ENCODE measurements at regions not wholly inside any gene's neighbourhood (a gene's known extent, or its start where the extent isn't known, plus 50 kb on each side); places are given as distances from the start of the nearest gene placed in this dataset.
A peak's percentile ranks its signal among the peaks of the same experiment; 100 is the strongest.
"Not testable (repeated sequence)": the region's sequence is repeated elsewhere in the genome, so short reads cannot be mapped to it uniquely, and the experiment has no call there.

GRCh38 chr6:134429861-134430380 lies 112.0 kb upstream of the SGK1 start:
- no peak for DNase-seq (ENCODE audit: low spot score)

DNA sequence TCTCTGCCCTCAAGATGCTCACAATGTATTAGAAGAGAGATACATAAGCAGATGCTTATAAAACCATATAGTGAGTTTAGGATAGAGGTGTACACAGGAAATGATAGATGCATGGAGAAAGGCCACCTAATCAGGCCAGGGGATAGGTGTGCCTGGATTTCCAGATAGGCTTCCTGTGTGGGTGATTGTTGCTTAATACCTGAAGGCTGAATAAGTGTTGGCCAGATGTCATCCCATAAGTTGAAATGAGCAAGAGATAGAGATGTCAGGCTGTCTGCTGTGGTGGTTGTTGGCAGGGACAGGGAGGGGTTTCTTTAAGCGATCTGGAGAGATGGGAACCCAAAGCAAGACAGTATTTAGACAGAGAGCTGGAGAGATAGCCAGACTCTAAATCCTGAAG lies 109.8 kb upstream of the SGK1 start:
- DNase-seq (ENCODE audit: low spot score), result no peak

GRCh38 chr6:134426623-134427022 lies 108.7 kb upstream of the SGK1 start:
- DNase-seq (ENCODE audit: low spot score), result no peak

DNA sequence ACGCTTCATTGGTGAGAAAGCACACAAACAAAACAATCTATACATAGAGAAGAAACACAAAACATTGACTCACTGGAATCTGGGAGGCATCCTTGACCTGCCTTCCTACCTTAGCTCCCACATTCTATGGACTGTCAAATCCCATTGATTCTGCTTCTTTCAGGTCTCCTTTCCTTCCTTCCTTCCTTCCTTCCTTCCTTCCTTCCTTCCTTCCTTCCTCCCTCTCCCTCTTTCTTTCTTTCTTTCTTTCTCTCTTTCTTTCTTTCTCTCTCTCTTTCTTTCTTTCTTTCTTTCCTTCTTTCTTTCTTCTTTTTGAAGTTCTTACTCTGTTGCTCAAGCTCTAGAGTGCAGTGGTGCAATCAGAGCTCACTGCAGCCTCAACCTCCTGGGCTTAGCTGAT lies 108.0 kb upstream of the SGK1 start:
- not testable (repeated sequence) for DNase-seq (ENCODE audit: low spot score)

DNA sequence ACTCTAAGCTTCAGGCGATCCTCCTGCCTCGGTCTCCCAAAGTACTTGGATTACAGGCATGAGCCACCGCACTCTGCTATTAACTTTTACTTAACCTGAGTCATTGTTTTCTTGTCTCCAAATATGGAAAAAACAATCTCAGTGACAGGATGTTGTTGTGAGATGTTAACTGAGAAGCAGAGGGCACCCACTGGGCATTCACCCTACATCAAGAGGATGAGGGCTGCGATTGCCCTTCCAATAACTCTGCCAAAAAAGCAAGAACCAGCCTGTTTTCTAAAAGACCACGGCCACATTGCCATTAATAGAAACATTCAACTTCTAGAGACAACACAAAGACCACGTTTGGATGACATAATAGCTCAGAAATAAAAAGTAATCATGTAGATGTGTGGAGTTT lies 107.6 kb upstream of the SGK1 start:
- no peak for DNase-seq (ENCODE audit: low spot score)

DNA sequence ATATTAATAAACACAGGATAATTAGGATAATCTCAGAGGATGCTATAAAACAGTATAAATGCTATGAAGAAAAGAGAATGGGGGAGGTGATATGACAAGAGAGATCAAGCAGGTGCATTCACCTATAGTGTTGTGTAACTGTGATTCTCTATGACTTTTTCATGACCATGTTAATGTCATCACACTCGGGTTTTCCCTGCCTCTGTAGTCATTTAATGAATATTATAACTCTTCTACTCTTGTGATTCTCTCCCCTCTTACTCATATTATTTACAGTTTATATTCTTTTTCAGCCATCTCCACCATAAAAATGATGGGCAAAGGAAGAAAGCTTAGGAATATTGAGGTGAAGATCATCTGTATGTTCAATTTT lies 106.9 kb upstream of the SGK1 start:
- no peak for DNase-seq (ENCODE audit: low spot score)

GRCh38 chr6:134424165-134424797 lies 106.4 kb upstream of the SGK1 start:
- no peak for DNase-seq (ENCODE audit: low spot score)

GRCh38 chr6:134422426-134423231 lies 104.7 kb upstream of the SGK1 start:
- DNase-seq (ENCODE audit: low spot score), result no peak

DNA sequence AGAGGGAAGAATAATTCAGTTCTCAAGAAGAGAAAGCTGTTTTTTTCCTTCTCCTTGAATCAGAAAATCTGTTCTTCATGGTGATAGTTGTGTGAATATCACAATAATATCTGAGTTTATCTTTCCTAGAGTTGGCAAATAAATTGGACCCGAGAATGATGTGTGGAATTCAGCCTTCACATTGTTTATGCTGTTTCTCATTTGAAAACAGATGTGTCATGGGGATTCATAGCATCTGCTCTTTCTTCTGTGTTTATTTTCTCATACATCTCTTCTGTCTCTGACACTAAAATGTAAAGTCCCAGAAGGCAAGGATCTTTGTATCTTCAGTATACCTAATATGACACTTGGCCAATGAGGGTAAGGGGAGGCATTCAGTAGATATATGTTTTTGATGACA lies 103.6 kb upstream of the SGK1 start:
- no peak for DNase-seq (ENCODE audit: low spot score)

DNA sequence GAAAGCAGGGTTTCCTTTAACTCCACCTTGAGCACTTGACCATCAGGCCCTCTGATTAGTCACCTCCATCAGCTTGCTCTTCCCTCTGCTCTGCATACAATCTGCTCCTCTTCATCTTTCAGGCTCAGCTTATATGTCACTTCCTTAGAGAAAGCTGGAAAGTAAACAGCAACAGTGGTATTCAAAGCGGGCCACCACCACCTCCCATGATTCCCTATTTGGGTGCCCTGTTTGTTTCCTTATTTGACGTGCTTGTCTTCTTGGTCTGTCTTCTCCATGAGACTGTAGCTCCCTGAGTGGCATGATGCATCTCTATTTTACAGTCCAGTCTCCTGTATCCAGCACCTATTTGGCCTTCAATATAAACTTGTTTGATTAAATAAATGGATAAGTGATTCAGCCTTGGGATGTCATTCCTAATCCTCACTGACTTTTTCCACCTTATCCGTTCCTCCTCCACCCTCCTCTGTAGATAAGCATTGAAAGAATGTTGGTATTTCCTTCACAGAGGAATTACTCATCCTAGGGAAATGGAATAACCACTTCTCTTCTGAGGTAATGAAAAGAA lies 102.8 kb upstream of the SGK1 start:
- DNase-seq (ENCODE audit: low spot score), result no peak

- DNase-seq (ENCODE audit: low spot score), result no peak
Measured at GRCh38 chr6:134419716-134420115, 101.8 kb upstream of the SGK1 start.

DNA sequence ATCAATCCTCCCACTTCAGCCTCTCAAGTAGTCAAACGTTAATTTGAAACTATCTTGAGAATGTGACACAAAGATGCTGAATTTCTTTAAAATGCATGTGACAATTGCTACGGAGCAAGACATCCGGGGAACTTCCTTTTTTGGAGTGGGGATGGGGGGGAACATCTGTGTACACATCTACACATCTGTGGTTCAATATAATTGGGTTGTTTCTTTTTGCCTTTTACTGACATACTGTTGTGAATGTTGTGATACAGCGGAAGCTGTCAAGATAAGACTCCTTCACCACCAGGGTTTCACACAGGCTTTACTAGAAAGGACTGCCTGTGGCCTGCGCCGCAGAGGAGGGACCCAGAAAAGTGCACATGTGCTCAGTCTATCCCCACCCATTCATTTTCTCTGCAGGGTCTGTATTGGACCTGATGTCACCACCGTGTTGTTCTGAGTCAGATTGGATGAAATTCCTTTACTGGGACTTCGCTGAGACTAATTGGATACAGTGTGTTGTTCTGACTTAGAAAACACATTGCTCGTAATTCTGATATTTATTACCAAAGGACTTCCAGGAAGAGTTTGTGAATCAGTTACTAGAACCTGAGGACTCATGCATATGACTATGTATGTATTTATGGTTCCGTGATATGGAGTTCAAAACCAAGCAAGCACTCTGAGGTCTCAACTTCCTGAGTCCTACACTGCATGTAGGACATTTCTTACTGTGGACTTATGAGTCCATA lies 98.7 kb upstream of the SGK1 start:
- no peak for DNase-seq (ENCODE audit: low spot score)

DNA sequence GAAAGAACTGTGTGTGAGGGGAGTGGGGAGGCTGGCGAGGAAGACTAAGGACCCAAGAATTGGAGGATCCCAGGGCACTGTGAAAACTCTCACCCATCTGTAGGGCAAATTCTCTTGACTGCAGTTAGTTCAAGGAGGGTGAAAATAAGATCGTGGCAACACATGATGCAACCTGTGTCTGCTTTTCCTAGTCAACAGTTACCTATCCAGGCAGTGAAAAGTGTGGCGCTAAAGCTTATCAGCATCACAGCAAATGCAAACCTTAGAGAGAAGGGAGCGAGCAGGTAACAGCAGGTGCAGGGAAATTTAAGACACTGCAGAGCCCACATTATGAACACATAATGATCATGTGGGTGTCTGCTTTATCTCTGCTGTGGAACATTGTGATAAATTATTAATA lies 97.7 kb upstream of the SGK1 start:
- DNase-seq (ENCODE audit: low spot score), result no peak

GRCh38 chr6:134415194-134415593 lies 97.3 kb upstream of the SGK1 start:
- DNase-seq (ENCODE audit: low spot score), result no peak

GRCh38 chr6:134414793-134415192 lies 96.9 kb upstream of the SGK1 start:
- DNase-seq (ENCODE audit: low spot score), result no peak

DNA sequence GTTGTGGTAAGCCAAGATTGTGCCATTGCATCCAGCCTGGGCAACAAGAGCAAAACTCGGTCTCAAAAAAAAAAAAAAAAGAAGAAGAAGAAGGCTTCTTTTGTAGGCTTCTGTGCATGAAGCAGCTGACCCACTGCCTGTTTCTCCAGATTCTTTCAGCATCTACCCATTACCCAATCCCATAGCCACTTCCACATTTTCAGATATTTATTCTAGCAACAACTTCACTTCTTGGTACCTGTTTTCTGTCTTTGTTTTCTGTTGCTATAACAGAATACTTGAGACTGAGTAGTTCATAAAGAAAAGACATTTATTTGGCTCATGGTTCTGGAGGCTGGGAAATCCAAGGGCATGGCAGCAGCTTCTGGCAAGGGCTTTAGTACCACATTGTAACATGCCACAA lies 95.3 kb upstream of the SGK1 start:
- no peak for DNase-seq (ENCODE audit: low spot score)

DNA sequence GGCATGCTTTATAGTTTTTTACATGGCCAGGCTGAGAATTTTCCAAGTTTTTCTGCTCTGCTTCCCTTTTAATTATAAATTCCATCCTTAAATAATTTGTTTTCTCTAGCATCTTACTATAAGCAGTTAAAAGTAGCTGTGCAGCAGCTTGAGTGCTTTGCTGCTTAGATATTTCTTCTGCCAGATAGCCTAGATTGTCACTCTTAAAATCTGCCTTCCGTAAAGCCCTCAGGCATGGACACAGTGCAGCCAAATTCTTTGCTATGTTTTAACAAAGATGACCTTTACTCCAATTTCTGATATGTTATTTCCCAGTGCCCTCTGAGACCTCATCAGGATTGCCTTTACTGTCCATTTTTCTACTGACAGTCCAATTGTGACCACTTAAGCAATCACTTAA lies 92.6 kb upstream of the SGK1 start:
- DNase-seq (ENCODE audit: low spot score), result peak; percentile 53

GRCh38 chr6:134407791-134408190 lies 89.9 kb upstream of the SGK1 start:
- no peak for DNase-seq (ENCODE audit: low spot score)

GRCh38 chr6:134406311-134406710 lies 88.4 kb upstream of the SGK1 start:
- no peak for DNase-seq (ENCODE audit: low spot score)

DNA sequence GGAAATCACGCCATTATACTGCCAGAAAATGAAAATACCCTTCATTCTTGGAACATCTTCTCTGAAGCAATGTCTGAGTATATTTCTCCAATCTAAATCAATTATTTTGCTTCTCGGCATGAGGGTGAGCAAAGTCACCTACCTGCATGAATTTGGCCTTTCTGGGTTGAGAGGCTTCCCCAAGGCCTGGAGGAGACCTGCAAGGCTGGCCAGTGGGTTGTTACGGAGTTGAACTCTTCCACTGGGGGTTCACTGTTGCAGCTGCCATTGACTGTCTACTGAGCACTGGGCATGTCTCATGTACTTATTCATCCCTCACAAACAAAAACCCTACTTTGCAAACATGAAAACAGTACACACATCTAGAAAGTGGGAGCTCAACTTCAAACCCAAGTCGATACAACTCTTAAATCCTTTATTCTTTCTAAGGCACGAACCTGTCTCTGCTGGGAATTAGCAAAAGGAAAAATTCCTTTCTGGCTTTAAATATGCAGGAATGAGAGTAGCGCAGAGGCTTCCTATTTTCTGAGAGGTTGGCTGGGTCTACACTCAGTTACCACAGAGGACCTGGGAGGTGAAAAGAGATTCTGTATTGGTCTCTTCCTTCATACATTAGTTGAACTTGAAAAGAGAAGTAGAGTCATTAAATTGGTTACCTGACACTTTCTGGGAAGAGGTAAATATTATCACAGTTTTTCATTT lies 87.6 kb upstream of the SGK1 start:
- DNase-seq (ENCODE audit: low spot score), result no peak

- DNase-seq (ENCODE audit: low spot score), result not testable (repeated sequence)
Measured at GRCh38 chr6:134403312-134403711, 85.4 kb upstream of the SGK1 start.
